HEK293 (cell line): ENCODE measurements at regions not wholly inside any gene's neighbourhood (a gene's known extent, or its start where the extent isn't known, plus 50 kb on each side); places are given as distances from the start of the nearest gene placed in this dataset.

ENCODE experiments used
- KLF9 ChIP-seq: fragments of 450-650 bp; formaldehyde crosslinking; IDR thresholded peaks from 2 replicates; pipeline ENCODE4 v1.5.1; 2016; ENCODE audit warnings: missing biosample characterization, missing genetic modification characterization, low read depth
- ZNF16 ChIP-seq: fragments of 450-650 bp; formaldehyde crosslinking; IDR thresholded peaks from 2 replicates; pipeline ENCODE4 v1.5.1; 2016; ENCODE audit warnings: low read depth, missing biosample characterization, missing genetic modification characterization
- ZNF24 ChIP-seq: fragments of 450-650 bp; formaldehyde crosslinking; IDR thresholded peaks from 2 replicates; pipeline ENCODE4 v1.5.1; 2016; ENCODE audit warnings: missing biosample characterization, missing genetic modification characterization
- ZNF274 ChIP-seq, 2 experiments: fragments of 200-500 bp in 1 of 2; fragments of 450-650 bp in 1 of 2; sonication (Bioruptor generic) in 1 of 2; formaldehyde crosslinking in 1 of 2; IDR thresholded peaks; 2 replicates each; pipeline versions ENCODE4 v1.5.1 to v1.6.1; 2014 to 2016; ENCODE audit warnings: borderline replicate concordance in 1 of 2, inconsistent platforms in 1 of 2, low read length in 1 of 2, missing biosample characterization in 1 of 2, missing genetic modification characterization in 1 of 2
- ZNF292 ChIP-seq: fragments of 450-650 bp; formaldehyde crosslinking; IDR thresholded peaks from 2 replicates; pipeline ENCODE4 v1.5.1; 2016; ENCODE audit warnings: low read depth, missing biosample characterization, missing genetic modification characterization, borderline replicate concordance
- ZNF488 ChIP-seq: fragments of 450-650 bp; formaldehyde crosslinking; IDR thresholded peaks from 2 replicates; pipeline ENCODE4 v1.5.1; 2016; ENCODE audit warnings: missing biosample characterization, missing genetic modification characterization
- ZNF530 ChIP-seq: fragments of 450-650 bp; formaldehyde crosslinking; IDR thresholded peaks from 2 replicates; pipeline ENCODE4 v1.5.1; 2016; ENCODE audit warnings: low read depth, missing biosample characterization, missing genetic modification characterization
- ZNF558 ChIP-seq: fragments of 450-650 bp; formaldehyde crosslinking; IDR thresholded peaks from 2 replicates; pipeline ENCODE4 v1.5.1; 2016; ENCODE audit warnings: missing biosample characterization, missing genetic modification characterization
- ZNF768 ChIP-seq: fragments of 450-650 bp; formaldehyde crosslinking; IDR thresholded peaks from 2 replicates; pipeline ENCODE4 v1.5.1; 2018; ENCODE audit warnings: missing biosample characterization, mild to moderate bottlenecking, missing genetic modification characterization
- ZNF830 ChIP-seq: fragments of 450-650 bp; IDR thresholded peaks from 2 replicates; pipeline ENCODE4 v1.5.0; 2018; ENCODE audit warnings: missing biosample characterization, missing genetic modification characterization, low read depth, mild to moderate bottlenecking, moderate library complexity
- TF ChIP-seq, protein P1 (sequence below): fragments of 450-650 bp; formaldehyde crosslinking; IDR thresholded peaks from 2 replicates; pipeline ENCODE4 v1.5.1; 2016; ENCODE audit warnings: missing biosample characterization, missing genetic modification characterization
- TF ChIP-seq, protein P2 (sequence below): fragments of 450-650 bp; formaldehyde crosslinking; IDR thresholded peaks from 2 replicates; pipeline ENCODE4 v1.5.1; 2016; ENCODE audit warnings: missing biosample characterization, missing genetic modification characterization

GRCh38 chr15:62545467-62546227, 380.6 kb upstream of the C2CD4B start:
- TF ChIP-seq, protein P1, sequence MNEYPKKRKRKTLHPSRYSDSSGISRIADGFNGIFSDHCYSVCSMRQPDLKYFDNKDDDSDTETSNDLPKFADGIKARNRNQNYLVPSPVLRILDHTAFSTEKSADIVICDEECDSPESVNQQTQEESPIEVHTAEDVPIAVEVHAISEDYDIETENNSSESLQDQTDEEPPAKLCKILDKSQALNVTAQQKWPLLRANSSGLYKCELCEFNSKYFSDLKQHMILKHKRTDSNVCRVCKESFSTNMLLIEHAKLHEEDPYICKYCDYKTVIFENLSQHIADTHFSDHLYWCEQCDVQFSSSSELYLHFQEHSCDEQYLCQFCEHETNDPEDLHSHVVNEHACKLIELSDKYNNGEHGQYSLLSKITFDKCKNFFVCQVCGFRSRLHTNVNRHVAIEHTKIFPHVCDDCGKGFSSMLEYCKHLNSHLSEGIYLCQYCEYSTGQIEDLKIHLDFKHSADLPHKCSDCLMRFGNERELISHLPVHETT, result no peak
- TF ChIP-seq ZNF16 (tag by site-specific recombination) (no peak), ZNF274 (IDR thresholded peaks at IDR 0.05; ENCODE audit: low read length) (no peak), ZNF274 (tag by site-specific recombination; IDR thresholded peaks at IDR 0.05; ENCODE audit: borderline replicate concordance) (no peak), ZNF768 (no peak), KLF9 (tag by site-specific recombination) (no peak), ZNF24 (tag by site-specific recombination) (no peak), ZNF558 (tag by site-specific recombination) (no peak), ZNF830 (no peak), ZNF292 (tag by site-specific recombination) (no peak), ZNF530 (tag by site-specific recombination) (no peak), ZNF488 (tag by site-specific recombination) (no peak)
- TF ChIP-seq, protein P2, sequence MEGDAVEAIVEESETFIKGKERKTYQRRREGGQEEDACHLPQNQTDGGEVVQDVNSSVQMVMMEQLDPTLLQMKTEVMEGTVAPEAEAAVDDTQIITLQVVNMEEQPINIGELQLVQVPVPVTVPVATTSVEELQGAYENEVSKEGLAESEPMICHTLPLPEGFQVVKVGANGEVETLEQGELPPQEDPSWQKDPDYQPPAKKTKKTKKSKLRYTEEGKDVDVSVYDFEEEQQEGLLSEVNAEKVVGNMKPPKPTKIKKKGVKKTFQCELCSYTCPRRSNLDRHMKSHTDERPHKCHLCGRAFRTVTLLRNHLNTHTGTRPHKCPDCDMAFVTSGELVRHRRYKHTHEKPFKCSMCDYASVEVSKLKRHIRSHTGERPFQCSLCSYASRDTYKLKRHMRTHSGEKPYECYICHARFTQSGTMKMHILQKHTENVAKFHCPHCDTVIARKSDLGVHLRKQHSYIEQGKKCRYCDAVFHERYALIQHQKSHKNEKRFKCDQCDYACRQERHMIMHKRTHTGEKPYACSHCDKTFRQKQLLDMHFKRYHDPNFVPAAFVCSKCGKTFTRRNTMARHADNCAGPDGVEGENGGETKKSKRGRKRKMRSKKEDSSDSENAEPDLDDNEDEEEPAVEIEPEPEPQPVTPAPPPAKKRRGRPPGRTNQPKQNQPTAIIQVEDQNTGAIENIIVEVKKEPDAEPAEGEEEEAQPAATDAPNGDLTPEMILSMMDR (tag by site-specific recombination), result no peak
